ENCODE measurements at regions not wholly inside any gene's neighbourhood (a gene's known extent, or its start where the extent isn't known, plus 50 kb on each side); places are given as distances from the start of the nearest gene placed in this dataset.
"Not testable (repeated sequence)": the region's sequence is repeated elsewhere in the genome, so short reads cannot be mapped to it uniquely, and the experiment has no call there.

GRCh38 chr1:224032608-224033276 lies 81.2 kb upstream of the FBXO28 start:
- not testable (repeated sequence) for H3K27ac ChIP-seq

DNA sequence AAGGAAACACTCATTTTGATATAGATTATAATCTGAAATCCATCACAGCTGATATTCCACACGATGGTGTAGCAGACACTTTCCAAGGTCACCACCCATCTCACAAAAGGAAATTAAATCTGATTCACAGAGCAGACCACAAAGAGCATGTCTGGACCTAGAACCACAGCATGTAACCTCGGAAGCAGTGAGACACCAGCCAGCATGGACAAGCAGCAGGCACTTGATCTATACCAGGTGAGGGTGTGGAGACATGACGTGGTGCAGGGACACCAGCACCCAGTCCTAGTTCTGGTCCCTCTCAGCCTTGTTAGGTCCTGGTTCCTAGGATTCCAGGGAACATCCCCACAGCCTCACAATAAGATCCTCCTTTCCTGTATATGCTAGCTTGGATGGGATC lies 81.9 kb upstream of the FBXO28 start:
- not testable (repeated sequence) for H3K27ac ChIP-seq

- not testable (repeated sequence) for H3K27ac ChIP-seq
Measured at GRCh38 chr1:224030257-224030656, 83.7 kb upstream of the FBXO28 start.

DNA sequence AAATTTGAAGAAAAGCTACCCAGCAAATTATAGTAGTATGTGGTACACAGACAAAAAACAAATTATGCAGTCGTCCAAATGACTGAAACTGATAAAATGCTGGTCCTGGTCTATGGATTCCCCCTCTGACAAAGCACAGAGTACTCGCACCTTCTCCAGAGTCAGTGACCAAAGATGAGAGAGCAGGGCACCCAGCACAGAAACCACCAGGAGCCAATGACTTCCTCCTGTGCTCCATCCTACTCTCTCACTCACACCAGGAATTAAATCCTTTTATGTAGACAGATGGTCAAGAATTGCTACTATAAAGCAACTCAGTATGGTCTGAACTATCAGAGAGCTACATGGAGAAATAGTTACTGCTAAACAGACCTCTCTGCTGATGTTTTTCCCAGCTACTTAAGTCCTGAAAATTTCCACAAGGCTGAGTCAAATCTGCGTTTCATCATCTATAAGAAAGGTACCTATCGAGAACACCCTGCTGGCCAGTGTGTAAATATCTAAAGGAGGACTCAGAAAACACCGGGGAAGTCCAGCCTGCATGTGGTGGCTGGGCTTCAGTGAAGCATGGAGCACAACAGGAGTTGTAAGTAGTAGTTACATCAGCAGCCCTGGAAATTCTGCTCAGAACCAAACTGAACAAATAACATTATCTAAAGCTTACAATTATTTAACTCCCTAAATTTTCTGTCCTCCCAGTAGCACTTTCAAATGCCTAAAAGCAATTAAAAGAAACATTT lies 84.5 kb upstream of the FBXO28 start:
- H3K27ac ChIP-seq: not testable (repeated sequence)

- not testable (repeated sequence) for H3K27ac ChIP-seq
Measured at GRCh38 chr1:224028802-224029201, 85.1 kb upstream of the FBXO28 start.

DNA sequence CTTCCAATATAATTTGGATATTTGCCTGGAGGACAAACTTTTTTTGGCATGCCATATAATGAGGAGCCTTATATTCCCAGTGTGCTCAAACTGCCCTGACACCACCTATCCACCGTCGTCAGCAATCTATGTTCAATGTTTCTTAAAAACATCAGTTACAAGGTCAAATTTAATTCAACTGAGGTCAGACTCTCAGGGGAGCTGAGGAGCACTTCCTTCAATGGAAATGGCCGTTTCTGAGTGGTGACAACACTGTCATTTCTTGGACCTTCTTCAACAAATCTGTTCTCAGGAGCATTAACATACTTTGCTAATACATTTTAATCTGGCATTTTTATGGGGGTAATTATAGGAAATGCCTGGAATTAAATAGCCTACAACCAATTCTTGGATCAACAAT lies 90.8 kb upstream of the FBXO28 start:
- H3K27ac ChIP-seq: not testable (repeated sequence)

DNA sequence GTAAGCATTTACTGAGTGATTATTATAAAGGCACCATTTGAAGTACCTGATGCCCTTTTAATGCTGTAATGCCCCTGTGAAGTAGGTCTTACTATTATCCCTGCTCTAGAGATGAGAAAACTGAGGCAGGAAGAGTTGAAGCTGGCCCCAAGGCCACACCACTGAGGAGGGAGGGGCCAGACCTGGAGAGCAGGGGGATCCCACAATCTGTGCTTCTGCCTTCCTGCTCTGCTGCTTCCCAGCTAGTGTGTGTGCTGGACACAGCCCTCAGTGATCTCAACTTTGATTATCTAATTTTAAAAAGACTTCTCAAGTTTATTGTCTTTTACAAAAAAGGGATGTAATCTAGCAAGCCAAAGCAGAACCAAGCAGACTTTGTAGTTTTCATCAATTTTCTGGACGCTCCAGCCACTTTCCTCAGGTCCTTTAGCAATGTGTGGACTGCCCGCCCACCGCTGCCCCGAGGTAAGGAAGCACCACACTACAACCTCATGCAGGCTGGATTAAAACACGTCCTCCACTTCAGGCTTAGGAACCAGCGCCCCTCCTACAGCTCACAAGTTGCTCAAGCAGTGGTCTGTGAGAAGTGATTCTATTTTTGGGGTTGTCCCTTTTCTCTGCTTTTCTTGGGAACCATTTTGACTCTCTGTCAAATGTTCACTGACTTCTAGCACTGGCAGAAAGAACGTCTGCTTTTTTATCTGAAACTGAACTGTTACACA lies 91.5 kb upstream of the FBXO28 start:
- H3K27ac ChIP-seq: not testable (repeated sequence)

DNA sequence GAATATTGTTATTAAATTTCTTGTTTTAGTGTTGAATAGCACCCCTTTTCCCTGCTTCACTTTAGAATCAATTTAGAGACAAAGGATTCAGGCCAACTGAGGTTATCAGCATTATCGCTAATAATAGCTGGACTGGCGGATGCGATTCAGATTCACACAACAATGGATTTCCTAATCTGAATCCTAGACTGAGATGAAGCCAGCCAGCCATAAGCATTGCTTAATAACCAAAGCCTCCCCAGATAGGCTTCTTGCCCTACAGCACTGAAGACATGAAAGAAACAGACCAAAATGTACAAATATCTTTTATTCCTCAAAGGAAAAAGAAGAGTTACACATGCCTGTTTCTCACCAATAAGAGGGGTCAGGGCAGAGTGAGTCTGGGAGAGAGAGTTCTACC lies 94.0 kb upstream of the FBXO28 start:
- not testable (repeated sequence) for H3K27ac ChIP-seq

- H3K27ac ChIP-seq: not testable (repeated sequence)
Measured at GRCh38 chr1:224015782-224016181, 98.1 kb upstream of the FBXO28 start.

DNA sequence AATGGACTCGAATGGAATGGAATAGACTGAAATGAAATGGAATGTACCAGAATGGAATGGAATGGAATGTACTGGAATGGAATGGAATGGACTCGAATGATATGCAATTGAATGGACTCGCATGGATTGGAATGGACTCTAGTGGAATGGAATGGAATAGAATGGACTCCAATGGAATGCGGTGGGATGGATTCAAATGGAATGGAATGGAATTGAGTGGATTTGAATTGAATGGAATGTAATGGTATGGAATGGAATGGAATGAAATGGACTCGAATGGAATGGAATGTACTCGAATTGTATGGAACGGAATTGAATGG lies 99.6 kb upstream of the FBXO28 start:
- H3K27ac ChIP-seq: no peak overlapping the region
- TF ChIP-seq, protein P1, sequence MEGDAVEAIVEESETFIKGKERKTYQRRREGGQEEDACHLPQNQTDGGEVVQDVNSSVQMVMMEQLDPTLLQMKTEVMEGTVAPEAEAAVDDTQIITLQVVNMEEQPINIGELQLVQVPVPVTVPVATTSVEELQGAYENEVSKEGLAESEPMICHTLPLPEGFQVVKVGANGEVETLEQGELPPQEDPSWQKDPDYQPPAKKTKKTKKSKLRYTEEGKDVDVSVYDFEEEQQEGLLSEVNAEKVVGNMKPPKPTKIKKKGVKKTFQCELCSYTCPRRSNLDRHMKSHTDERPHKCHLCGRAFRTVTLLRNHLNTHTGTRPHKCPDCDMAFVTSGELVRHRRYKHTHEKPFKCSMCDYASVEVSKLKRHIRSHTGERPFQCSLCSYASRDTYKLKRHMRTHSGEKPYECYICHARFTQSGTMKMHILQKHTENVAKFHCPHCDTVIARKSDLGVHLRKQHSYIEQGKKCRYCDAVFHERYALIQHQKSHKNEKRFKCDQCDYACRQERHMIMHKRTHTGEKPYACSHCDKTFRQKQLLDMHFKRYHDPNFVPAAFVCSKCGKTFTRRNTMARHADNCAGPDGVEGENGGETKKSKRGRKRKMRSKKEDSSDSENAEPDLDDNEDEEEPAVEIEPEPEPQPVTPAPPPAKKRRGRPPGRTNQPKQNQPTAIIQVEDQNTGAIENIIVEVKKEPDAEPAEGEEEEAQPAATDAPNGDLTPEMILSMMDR (IDR thresholded peaks at IDR 0.05): no peak
- TF ChIP-seq ZFX (IDR thresholded peaks at IDR 0.05; ENCODE audit: borderline replicate concordance): no peak

DNA sequence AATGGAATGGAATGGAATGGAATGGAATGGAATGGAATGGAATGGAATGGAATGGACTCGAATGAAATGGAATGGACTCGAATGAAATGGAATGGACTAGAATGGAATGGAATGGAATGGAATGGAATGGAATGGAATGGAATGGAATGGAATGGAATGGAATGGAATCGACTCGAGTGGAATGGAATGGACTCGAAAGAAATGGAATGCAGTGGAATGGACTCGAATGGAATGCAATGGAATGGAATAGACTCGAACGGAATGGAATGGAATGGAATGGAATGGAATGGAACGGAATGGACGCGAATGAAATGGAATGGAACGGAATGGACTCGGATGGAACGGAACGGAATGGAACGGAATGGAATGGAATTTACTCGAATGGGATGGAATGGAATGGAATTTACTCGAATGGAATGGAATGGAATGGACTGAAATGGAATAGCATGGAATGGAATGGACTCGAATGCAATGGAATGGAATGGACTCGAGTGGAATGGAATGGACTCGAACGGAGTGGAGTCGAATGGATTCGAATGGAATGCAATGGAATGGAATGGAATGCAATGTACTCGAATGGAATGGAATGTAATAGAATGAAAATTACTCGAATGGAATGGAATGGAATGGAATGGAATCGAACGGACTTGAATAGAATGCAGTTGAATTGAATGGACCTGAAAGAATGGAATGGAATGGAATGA lies 100.1 kb upstream of the FBXO28 start:
- H3K27ac ChIP-seq: not testable (repeated sequence)

DNA sequence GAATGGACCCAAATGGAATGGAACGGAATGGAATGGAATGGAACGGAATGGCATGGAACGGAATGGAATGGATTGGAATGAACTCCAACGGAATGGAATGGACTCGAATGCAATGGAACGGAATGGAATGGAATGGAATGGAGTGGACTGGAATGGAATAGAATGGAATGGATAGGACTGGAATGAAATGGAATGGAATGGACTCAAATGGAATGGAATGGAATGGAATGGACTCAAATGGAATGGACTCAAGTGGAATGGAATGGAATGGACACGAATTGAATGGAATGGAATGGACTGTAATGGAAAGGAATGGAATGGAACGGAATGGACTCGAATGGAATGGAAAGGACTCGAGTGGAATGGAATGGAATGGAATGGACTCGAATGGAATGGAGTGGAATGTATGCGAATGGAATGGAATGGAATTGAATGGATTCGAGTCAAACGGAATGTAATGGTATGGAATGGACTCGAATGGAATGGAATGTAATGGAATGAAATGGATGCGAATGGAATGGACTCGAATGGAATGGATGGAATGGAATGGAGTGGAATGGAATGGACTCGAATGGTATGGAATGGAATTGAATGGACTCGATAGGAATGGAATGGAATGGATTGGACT lies 101.0 kb upstream of the FBXO28 start:
- not testable (repeated sequence) for H3K27ac ChIP-seq

- not testable (repeated sequence) for H3K27ac ChIP-seq
Measured at GRCh38 chr1:224012162-224012561, 101.7 kb upstream of the FBXO28 start.

DNA sequence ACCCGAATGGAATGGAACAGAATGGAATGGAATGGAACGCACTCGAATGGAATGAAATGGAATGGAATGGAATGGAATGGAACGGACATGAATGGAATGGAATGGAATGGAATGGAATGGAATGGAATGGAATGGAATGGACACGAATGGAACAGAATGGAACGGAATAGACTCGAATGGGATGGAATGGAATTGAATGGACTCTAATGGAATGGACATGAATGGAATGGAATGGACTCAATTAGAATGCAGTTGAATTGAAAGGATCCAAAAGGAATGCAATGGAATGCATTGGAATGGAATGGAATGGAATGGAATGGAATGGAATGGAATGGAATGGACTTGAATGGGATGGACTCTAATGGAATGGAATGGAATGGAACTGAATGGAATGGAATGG lies 102.2 kb upstream of the FBXO28 start:
- not testable (repeated sequence) for H3K27ac ChIP-seq

GRCh38 chr1:224011153-224011552 lies 102.8 kb upstream of the FBXO28 start:
- H3K27ac ChIP-seq: not testable (repeated sequence)

- H3K27ac ChIP-seq: not testable (repeated sequence)
Measured at GRCh38 chr1:224005973-224006372, 107.9 kb upstream of the FBXO28 start.
